ENCODE measurements at regions not wholly inside any gene's neighbourhood (a gene's known extent, or its start where the extent isn't known, plus 50 kb on each side); places are given as distances from the start of the nearest gene placed in this dataset.

- TF ChIP-seq SIN3A (conservative IDR thresholded peaks at IDR 0.05 in 1 of 2, IDR thresholded peaks at IDR 0.05 in 1 of 2; ENCODE audit: low read depth in 1 of 2, low read length in 2 of 2) (no peak), HDAC6 (IDR thresholded peaks at IDR 0.05; ENCODE audit: low read depth, low read length) (no peak)
Observed at GRCh38 chr9:106075960-106076327, 381.6 kb downstream of the TMEM38B start (continued).

Data from H1 (cell line).